UCSD-AML1 (cell line): ENCODE measurements at regions not wholly inside any gene's neighbourhood (a gene's known extent, or its start where the extent isn't known, plus 50 kb on each side); places are given as distances from the start of the nearest gene placed in this dataset.
"Not testable (repeated sequence)": the region's sequence is repeated elsewhere in the genome, so short reads cannot be mapped to it uniquely, and the experiment has no call there.

Experiments used
- DNase-seq: peaks from one replicate; lab custom pipeline; 2025; ENCODE audit not compliant: unreplicated experiment; lab: John Stamatoyannopoulos, UW

- no peak for DNase-seq
These were observed 116.3 kb downstream of the ACAA2 start for GRCh38 chr18:49697049-49697448.

- DNase-seq = no peak
These were observed 118.9 kb downstream of the ACAA2 start for GRCh38 chr18:49694402-49694801.

- DNase-seq = no peak
These were observed 119.7 kb downstream of the ACAA2 start for GRCh38 chr18:49693717-49694005.

- DNase-seq = no peak
These were observed 120.2 kb downstream of the ACAA2 start for GRCh38 chr18:49692906-49693716.

- no peak for DNase-seq
These were observed 122.1 kb downstream of the ACAA2 start for GRCh38 chr18:49691177-49691608.

- DNase-seq = no peak
These were observed 123.0 kb downstream of the ACAA2 start for GRCh38 chr18:49690312-49690711.

GRCh38 chr18:49685231-49685942 is 123.5 kb downstream of the LIPG start:
- no peak for DNase-seq

- not testable (repeated sequence) for DNase-seq
These were observed 120.9 kb downstream of the LIPG start for GRCh38 chr18:49682803-49683190.

- DNase-seq = no peak
These were observed 120.4 kb downstream of the LIPG start for GRCh38 chr18:49682173-49682802.

- no peak for DNase-seq
These were observed 119.5 kb downstream of the LIPG start for GRCh38 chr18:49681387-49681786.

- DNase-seq = no peak
These were observed 116.6 kb downstream of the LIPG start for GRCh38 chr18:49678440-49678839.

GRCh38 chr18:49677762-49678413 is 116.0 kb downstream of the LIPG start:
- DNase-seq = peak; percentile 44

- DNase-seq = no peak
These were observed 115.2 kb downstream of the LIPG start for GRCh38 chr18:49677081-49677480.

- DNase-seq = no peak
These were observed 111.4 kb downstream of the LIPG start for GRCh38 chr18:49673281-49673680.

- DNase-seq = no peak
These were observed 111.0 kb downstream of the LIPG start for GRCh38 chr18:49672853-49673252.

- DNase-seq = no peak
These were observed 107.5 kb downstream of the LIPG start for GRCh38 chr18:49669403-49669802.

- no peak for DNase-seq
These were observed 106.9 kb downstream of the LIPG start for GRCh38 chr18:49668574-49669275.

- DNase-seq = no peak
These were observed 105.6 kb downstream of the LIPG start for GRCh38 chr18:49667462-49667861.

- DNase-seq = no peak
These were observed 104.4 kb downstream of the LIPG start for GRCh38 chr18:49666045-49666775.
